ENCODE measurements at regions not wholly inside any gene's neighbourhood (a gene's known extent, or its start where the extent isn't known, plus 50 kb on each side); places are given as distances from the start of the nearest gene placed in this dataset.

DNA sequence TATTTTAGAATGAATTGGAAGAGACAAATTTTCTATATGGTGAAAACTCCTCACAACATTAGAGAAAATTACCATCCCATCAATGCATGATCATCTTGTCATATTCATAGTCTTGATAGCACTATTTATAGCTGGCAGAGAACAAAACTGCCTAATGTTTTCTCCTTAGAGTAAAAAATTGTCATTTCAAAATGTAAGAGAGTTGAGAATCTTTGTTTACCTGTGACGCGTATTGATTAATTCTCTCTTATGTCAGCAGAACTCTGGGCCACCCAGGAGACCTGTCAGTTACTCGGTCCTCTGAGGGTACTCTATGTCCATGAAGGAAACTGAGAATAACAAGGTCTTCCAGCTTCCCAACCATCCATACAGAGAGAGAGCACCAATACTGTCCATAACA, 381.4 kb upstream of the ZP4 start:
- Histone ChIP-seq H3K36me3 (replicated peaks; ENCODE audit: insufficient read depth, low read length) (no peaks in the 10 kb centered on the region), H3K4me3 (ENCODE audit: low read length) (no peak overlapping the region), H3K79me2 (ENCODE audit: low read length) (no peaks in the 10 kb centered on the region), H3F3A (ENCODE audit: insufficient read depth, low read length) (no peaks in the 10 kb centered on the region), H3K27me3 (replicated peaks; ENCODE audit: insufficient read depth, low read length) (no peaks in the 10 kb centered on the region), H3K27ac (ENCODE audit: low read length) (no peak overlapping the region), H3K9ac (ENCODE audit: low read length) (no peak overlapping the region), H3K9me3 (replicated peaks; ENCODE audit: insufficient read depth, low read length) (no peaks in the 10 kb centered on the region), H3K4me1 (ENCODE audit: low read length) (no peaks in the 10 kb centered on the region), H3K9me2 (replicated peaks; ENCODE audit: insufficient read depth, low read length) (no peaks in the 10 kb centered on the region), H2AFZ (ENCODE audit: low read length) (no peak overlapping the region), H3K4me2 (ENCODE audit: low read depth, low read length) (no peak overlapping the region), H4K20me1 (ENCODE audit: insufficient read depth, low read length) (no peaks in the 10 kb centered on the region)
- DNase-seq, result no peak
- TF ChIP-seq EZH2phosphoT487 (IDR thresholded peaks at IDR 0.05; ENCODE audit: low read length) (no peak), EZH2 (optimal IDR thresholded peaks at IDR 0.05; ENCODE audit: low read depth, low read length) (no peak)

DNA sequence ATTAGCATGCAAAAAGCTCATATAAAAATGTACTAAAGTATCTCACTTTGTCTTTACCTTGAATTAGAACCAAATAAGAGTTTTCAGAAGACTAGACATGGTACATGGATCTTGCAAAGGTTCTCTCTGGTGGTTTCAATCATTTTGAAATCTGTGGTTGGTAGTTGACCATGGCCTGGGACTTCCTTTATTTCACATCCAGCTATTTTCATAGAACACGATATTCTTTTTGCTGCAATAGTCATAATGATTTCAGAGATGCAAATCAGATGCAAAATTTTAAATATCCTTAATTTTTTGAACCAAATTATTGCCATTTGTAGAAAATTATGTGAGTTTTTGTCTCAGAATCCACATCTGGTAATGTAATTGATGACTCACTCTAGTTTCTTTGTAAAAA, 375.1 kb upstream of the ZP4 start:
- Histone ChIP-seq H4K20me1 (ENCODE audit: insufficient read depth, low read length) (no peaks in the 10 kb centered on the region), H3K4me3 (ENCODE audit: low read length) (no peak overlapping the region), H2AFZ (ENCODE audit: low read length) (no peak overlapping the region), H3K27ac (ENCODE audit: low read length) (no peak overlapping the region), H3K4me2 (ENCODE audit: low read depth, low read length) (no peak overlapping the region), H3K4me1 (ENCODE audit: low read length) (no peaks in the 10 kb centered on the region), H3K79me2 (ENCODE audit: low read length) (no peaks in the 10 kb centered on the region), H3K9me3 (replicated peaks; ENCODE audit: insufficient read depth, low read length) (no peaks in the 10 kb centered on the region), H3K9ac (ENCODE audit: low read length) (no peak overlapping the region), H3K36me3 (replicated peaks; ENCODE audit: insufficient read depth, low read length) (no peaks in the 10 kb centered on the region), H3K27me3 (replicated peaks; ENCODE audit: insufficient read depth, low read length) (no peaks in the 10 kb centered on the region), H3K9me2 (replicated peaks; ENCODE audit: insufficient read depth, low read length) (no peaks in the 10 kb centered on the region), H3F3A (ENCODE audit: insufficient read depth, low read length) (no peaks in the 10 kb centered on the region)
- TF ChIP-seq EZH2phosphoT487 (IDR thresholded peaks at IDR 0.05; ENCODE audit: low read length) (no peak), EZH2 (optimal IDR thresholded peaks at IDR 0.05; ENCODE audit: low read depth, low read length) (no peak)
- TF ChIP-seq, protein P1, sequence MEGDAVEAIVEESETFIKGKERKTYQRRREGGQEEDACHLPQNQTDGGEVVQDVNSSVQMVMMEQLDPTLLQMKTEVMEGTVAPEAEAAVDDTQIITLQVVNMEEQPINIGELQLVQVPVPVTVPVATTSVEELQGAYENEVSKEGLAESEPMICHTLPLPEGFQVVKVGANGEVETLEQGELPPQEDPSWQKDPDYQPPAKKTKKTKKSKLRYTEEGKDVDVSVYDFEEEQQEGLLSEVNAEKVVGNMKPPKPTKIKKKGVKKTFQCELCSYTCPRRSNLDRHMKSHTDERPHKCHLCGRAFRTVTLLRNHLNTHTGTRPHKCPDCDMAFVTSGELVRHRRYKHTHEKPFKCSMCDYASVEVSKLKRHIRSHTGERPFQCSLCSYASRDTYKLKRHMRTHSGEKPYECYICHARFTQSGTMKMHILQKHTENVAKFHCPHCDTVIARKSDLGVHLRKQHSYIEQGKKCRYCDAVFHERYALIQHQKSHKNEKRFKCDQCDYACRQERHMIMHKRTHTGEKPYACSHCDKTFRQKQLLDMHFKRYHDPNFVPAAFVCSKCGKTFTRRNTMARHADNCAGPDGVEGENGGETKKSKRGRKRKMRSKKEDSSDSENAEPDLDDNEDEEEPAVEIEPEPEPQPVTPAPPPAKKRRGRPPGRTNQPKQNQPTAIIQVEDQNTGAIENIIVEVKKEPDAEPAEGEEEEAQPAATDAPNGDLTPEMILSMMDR (IDR thresholded peaks at IDR 0.05; ENCODE audit: low read length), result no peak
- DNase-seq, result no peak

DNA sequence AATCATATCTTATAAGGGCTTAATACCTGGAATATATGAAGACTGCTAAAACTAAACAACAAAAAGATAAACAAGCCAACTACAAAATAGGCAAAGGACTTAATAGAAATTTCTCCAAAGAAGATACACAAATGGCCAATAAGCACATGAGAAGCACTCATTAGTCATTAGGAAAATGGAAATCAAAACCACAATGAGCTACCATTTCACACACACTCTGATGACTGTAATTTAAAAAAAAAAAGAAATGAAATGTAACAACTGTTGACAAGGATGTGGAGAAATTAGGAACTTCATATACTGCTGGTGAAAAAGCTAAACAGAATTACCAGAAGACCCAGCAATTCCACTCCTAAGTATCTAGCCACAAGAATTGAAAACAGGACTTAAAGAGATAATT, 374.2 kb upstream of the ZP4 start:
- Histone ChIP-seq H3K9me3 (replicated peaks; ENCODE audit: insufficient read depth, low read length) (no peaks in the 10 kb centered on the region), H3K79me2 (ENCODE audit: low read length) (no peaks in the 10 kb centered on the region), H3K4me2 (ENCODE audit: low read depth, low read length) (no peak overlapping the region), H3K4me3 (ENCODE audit: low read length) (no peak overlapping the region), H2AFZ (ENCODE audit: low read length) (no peak overlapping the region), H3K36me3 (replicated peaks; ENCODE audit: insufficient read depth, low read length) (no peaks in the 10 kb centered on the region), H3K27me3 (replicated peaks; ENCODE audit: insufficient read depth, low read length) (no peaks in the 10 kb centered on the region), H3K4me1 (ENCODE audit: low read length) (no peaks in the 10 kb centered on the region), H3K9ac (ENCODE audit: low read length) (no peak overlapping the region), H3K9me2 (replicated peaks; ENCODE audit: insufficient read depth, low read length) (no peaks in the 10 kb centered on the region), H3F3A (ENCODE audit: insufficient read depth, low read length) (no peaks in the 10 kb centered on the region), H4K20me1 (ENCODE audit: insufficient read depth, low read length) (no peaks in the 10 kb centered on the region), H3K27ac (ENCODE audit: low read length) (no peak overlapping the region)
- TF ChIP-seq, protein P1 (IDR thresholded peaks at IDR 0.05; ENCODE audit: low read length), result no peak
- TF ChIP-seq EZH2 (optimal IDR thresholded peaks at IDR 0.05; ENCODE audit: low read depth, low read length) (no peak), EZH2phosphoT487 (IDR thresholded peaks at IDR 0.05; ENCODE audit: low read length) (no peak)
- no peak for DNase-seq

DNA sequence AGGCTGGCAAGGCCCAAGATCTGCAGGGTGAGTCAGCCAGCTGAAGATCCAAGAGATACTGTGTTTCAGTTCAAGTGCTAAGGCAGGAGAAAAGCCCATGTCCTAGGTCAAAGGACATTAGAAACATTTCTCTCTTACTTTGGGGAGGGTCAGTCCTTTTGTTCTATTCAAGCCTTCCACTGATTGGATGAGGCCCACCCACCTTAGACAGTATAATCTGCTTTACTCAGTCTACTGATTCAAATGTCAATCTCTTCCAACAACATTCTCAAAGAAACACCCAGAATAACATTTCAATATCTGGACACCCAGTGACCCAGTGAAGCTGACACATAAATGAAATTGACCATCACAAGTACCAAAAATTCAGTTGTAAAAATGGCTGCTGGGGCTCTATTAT, 367.8 kb upstream of the ZP4 start:
- no peak overlapping the region for H3K4me3 ChIP-seq (ENCODE audit: low read length)
- no peaks in the 10 kb centered on the region for H3K36me3 ChIP-seq (replicated peaks; ENCODE audit: insufficient read depth, low read length)
- no peaks in the 10 kb centered on the region for H3K27me3 ChIP-seq (replicated peaks; ENCODE audit: insufficient read depth, low read length)
- H3K9ac ChIP-seq (ENCODE audit: low read length), result no peak overlapping the region
- H3K27ac ChIP-seq (ENCODE audit: low read length), result no peak overlapping the region
- no peaks in the 10 kb centered on the region for H4K20me1 ChIP-seq (ENCODE audit: insufficient read depth, low read length)
- H3K79me2 ChIP-seq (ENCODE audit: low read length), result no peaks in the 10 kb centered on the region
- DNase-seq, result no peak
- no peaks in the 10 kb centered on the region for H3K9me2 ChIP-seq (replicated peaks; ENCODE audit: insufficient read depth, low read length)
- H3F3A ChIP-seq (ENCODE audit: insufficient read depth, low read length), result no peaks in the 10 kb centered on the region
- no peaks in the 10 kb centered on the region for H3K4me1 ChIP-seq (ENCODE audit: low read length)
- no peak for TF ChIP-seq EZH2phosphoT487 (IDR thresholded peaks at IDR 0.05; ENCODE audit: low read length)
- TF ChIP-seq EZH2 (optimal IDR thresholded peaks at IDR 0.05; ENCODE audit: low read depth, low read length), result no peak
- TF ChIP-seq, protein P1 (IDR thresholded peaks at IDR 0.05; ENCODE audit: low read length), result no peak
- no peak overlapping the region for H3K4me2 ChIP-seq (ENCODE audit: low read depth, low read length)
- no peaks in the 10 kb centered on the region for H3K9me3 ChIP-seq (replicated peaks; ENCODE audit: insufficient read depth, low read length)
- no peak overlapping the region for H2AFZ ChIP-seq (ENCODE audit: low read length)

Measured in MM.1S (cell line).